Trophoblast cell (in vitro differentiated cells and primary cell): ENCODE measurements at regions not wholly inside any gene's neighbourhood (a gene's known extent, or its start where the extent isn't known, plus 50 kb on each side); places are given as distances from the start of the nearest gene placed in this dataset.

Source experiments
- DNase-seq, 2 donors: peaks; one replicate each; pipeline ENCODE4 v3.0.0-alpha.2; 2016
- H2AFZ ChIP-seq: 2 replicates; pipeline ENCODE4 v1.6.1; 2013; ENCODE audit warnings: low read length, moderate library complexity, mild to moderate bottlenecking; ENCODE audit not compliant: insufficient read depth, poor library complexity
- H2AK5ac ChIP-seq: 2 replicates; pipeline ENCODE4 v1.6.1; 2013; ENCODE audit warnings: mild to moderate bottlenecking, low read length
- H2BK120ac ChIP-seq: 2 replicates; pipeline ENCODE4 v1.6.1; 2013; ENCODE audit warnings: low read length, mild to moderate bottlenecking, moderate library complexity; ENCODE audit not compliant: insufficient read depth, poor library complexity
- H2BK12ac ChIP-seq: 2 replicates; pipeline ENCODE4 v1.6.1; 2013; ENCODE audit warnings: mild to moderate bottlenecking, low read length, moderate library complexity
- H2BK5ac ChIP-seq: 2 replicates; pipeline ENCODE4 v1.6.1; 2013; ENCODE audit warnings: low read length, low read depth, moderate library complexity, mild to moderate bottlenecking; ENCODE audit not compliant: poor library complexity
- H3K14ac ChIP-seq: 2 replicates; pipeline ENCODE4 v1.6.1; 2013; ENCODE audit warnings: mild to moderate bottlenecking, low read length
- H3K18ac ChIP-seq: 2 replicates; pipeline ENCODE4 v1.6.1; 2013; ENCODE audit warnings: mild to moderate bottlenecking, low read length
- H3K23ac ChIP-seq: 2 replicates; pipeline ENCODE4 v1.6.1; 2013; ENCODE audit warnings: low read length
- H3K27ac ChIP-seq: 2 replicates; pipeline ENCODE4 v1.5.1; 2013; ENCODE audit warnings: low read depth, mild to moderate bottlenecking, inconsistent platforms, low read length, moderate library complexity
- H3K27me3 ChIP-seq: 2 replicates; pipeline ENCODE4 v1.6.1; 2013; ENCODE audit warnings: inconsistent platforms, mild to moderate bottlenecking, low read length, moderate library complexity; ENCODE audit not compliant: insufficient read depth
- H3K36me3 ChIP-seq, 2 experiments: 1 replicate in 1 of 2; 2 replicates in 1 of 2; pipeline ENCODE4 v1.6.1; 2013; ENCODE audit warnings: low read length in 2 of 2, mild to moderate bottlenecking in 2 of 2, moderate library complexity in 1 of 2; ENCODE audit not compliant: insufficient read depth in 2 of 2, control insufficient read depth in 1 of 2
- H3K4ac ChIP-seq: 2 replicates; pipeline ENCODE4 v1.6.1; 2013; ENCODE audit warnings: low read depth, mild to moderate bottlenecking, low read length, moderate library complexity
- H3K4me1 ChIP-seq, 2 experiments: 1 replicate in 1 of 2; 2 replicates in 1 of 2; pipeline ENCODE4 v1.6.1; 2013; ENCODE audit warnings: low read length in 2 of 2, mild to moderate bottlenecking in 2 of 2, moderate library complexity in 1 of 2; ENCODE audit not compliant: insufficient read depth in 2 of 2, control insufficient read depth in 1 of 2
- H3K4me2 ChIP-seq: 2 replicates; pipeline ENCODE4 v1.6.1; 2013; ENCODE audit warnings: inconsistent platforms, mild to moderate bottlenecking, low read length, moderate library complexity
- H3K4me3 ChIP-seq: 2 replicates; pipeline ENCODE4 v1.5.1; 2013; ENCODE audit warnings: mild to moderate bottlenecking, low read depth, low read length, inconsistent platforms
- H3K79me1 ChIP-seq: one replicate; pipeline ENCODE4 v1.6.1; 2013; ENCODE audit warnings: low read length
- H3K79me2 ChIP-seq: 2 replicates; pipeline ENCODE4 v1.6.1; 2013; ENCODE audit warnings: low read length, mild to moderate bottlenecking; ENCODE audit not compliant: control insufficient read depth, insufficient read depth, poor library complexity
- H3K9ac ChIP-seq: 2 replicates; pipeline ENCODE4 v1.6.1; 2013; ENCODE audit warnings: mild to moderate bottlenecking, low read length
- H3K9me3 ChIP-seq: 2 replicates; pipeline ENCODE4 v1.6.1; 2013; ENCODE audit warnings: low read depth, mild to moderate bottlenecking, control low read depth, inconsistent platforms, low read length; ENCODE audit not compliant: insufficient read depth
- H4K12ac ChIP-seq: 2 replicates; pipeline ENCODE4 v1.6.1; 2013; ENCODE audit warnings: low read depth, mild to moderate bottlenecking, low read length, moderate library complexity
- H4K8ac ChIP-seq: 2 replicates; pipeline ENCODE4 v1.6.1; 2013; ENCODE audit warnings: low read depth, mild to moderate bottlenecking, low read length, moderate library complexity
- H4K91ac ChIP-seq: one replicate; pipeline ENCODE4 v1.6.1; 2013; ENCODE audit warnings: low read depth, mild to moderate bottlenecking, low read length, moderate library complexity
- WGBS: extraction: QIAGEN DNeasy Blood & Tissue Kit; methylation state at CpG from one replicate; pipeline ENCODE4 v1.1.7; 2013; ENCODE audit warnings: missing lambda C conversion rate; ENCODE audit not compliant: insufficient read length, insufficient coverage; ENCODE audit errors: extremely low coverage; 5-methylcytosine and 5-hydroxymethylcytosine counted together

DNA sequence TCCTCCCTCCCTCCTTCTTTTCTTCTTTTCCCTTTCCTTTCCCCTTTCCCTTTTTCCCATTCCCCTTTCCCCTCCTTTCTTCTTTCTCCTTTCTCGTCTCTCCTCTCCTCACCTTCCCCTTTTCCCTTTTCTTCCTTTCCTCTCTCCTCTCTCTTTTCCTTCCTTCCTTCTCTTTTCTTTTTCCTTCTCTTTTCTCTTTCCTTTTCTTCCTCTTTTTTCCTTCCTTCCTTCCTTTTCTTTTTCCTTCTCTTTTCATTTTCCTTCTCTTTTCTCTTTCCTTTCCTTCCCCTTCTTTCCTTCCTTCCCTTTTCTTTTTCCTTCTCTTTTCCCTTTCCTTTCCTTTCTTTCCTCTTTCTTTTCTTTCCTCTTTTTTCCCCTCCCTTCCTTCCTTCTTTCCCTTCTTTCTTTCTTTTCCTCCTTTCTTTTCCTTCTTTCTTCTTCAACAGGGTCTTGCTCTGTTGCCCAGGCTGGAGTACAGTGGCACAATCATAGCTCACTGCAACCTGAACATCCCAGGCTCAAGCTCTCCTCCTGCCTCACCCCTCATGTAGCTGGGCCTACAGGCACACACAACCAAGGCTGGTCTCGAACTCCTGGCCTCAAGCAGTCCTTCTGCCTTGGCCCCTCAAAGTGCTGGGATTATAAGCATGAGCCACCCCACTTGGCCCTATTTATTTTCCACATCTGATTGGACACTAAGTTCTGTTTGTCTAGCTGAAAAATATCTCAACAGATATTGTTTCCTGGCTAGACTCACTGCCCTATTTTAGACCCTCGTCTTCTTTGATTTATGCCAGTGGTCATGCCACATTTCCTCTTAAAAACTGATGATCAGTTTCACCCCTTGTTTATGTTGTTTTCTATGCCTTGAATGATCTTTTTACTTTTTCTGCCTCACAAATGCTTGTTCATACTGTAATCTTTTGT is 57.1 kb upstream of the MACF1 start:
- Histone ChIP-seq H2BK5ac (no peak overlapping the region), H3K79me2 (peaks cover 4% of the 10 kb centered on the region), H3K4me1 (peaks cover 6 to 22% of the 10 kb centered on the region in 2 experiments), H3K27ac (no peak overlapping the region), H3K9me3 (no peaks in the 10 kb centered on the region), H4K8ac (no peak overlapping the region), H2AFZ (no peak overlapping the region), H3K36me3 (no peaks in the 10 kb centered on the region), H4K91ac (no peak overlapping the region), H3K79me1 (peaks cover 1% of the 10 kb centered on the region), H3K9ac (no peak overlapping the region), H3K4me2 (no peak overlapping the region), H3K4me3 (no peak overlapping the region), H3K23ac (no peak overlapping the region), H2AK5ac (no peak overlapping the region), H3K14ac (no peak overlapping the region), H2BK120ac (no peak overlapping the region), H4K12ac (no peak overlapping the region), H3K4ac (peak overlapping the region; percentile 72), H3K18ac (no peak overlapping the region), H2BK12ac (no peak overlapping the region), H3K27me3 (no peaks in the 10 kb centered on the region)
- no peak for DNase-seq
- 100% methylated on average over 1 of the region's 3 CpGs for WGBS

DNA sequence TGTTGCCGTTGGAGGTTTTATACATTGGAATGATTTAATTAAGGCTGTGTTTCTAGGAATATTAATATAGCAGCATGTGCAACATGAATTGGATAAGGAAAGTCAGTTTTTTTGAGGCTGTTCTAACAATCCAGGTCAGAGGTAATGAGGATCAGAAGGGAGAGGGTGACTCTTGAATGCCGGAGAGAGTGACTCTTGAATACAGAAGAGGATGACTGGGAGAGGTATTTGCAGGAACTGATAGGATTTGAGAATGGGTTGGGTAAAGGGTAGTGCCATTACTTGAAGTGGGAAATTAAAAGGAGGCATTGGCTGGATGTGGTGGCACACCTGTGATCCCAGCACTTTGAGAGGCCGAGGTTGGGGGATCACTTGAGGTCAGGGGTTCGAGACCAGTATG is 55.6 kb upstream of the MACF1 start:
- Histone ChIP-seq H4K8ac (no peak overlapping the region), H4K91ac (no peak overlapping the region), H2AFZ (no peak overlapping the region), H3K79me1 (no peaks in the 10 kb centered on the region), H3K4me3 (no peak overlapping the region), H3K4me1 (peaks cover 6 to 17% of the 10 kb centered on the region in 2 experiments), H2BK12ac (no peak overlapping the region), H3K36me3 (no peaks in the 10 kb centered on the region), H3K23ac (peak overlapping the region; percentile 29), H4K12ac (no peak overlapping the region), H3K9me3 (no peaks in the 10 kb centered on the region), H3K18ac (no peak overlapping the region), H3K27ac (no peak overlapping the region), H3K9ac (no peak overlapping the region), H3K4me2 (no peak overlapping the region), H2BK120ac (no peak overlapping the region), H3K14ac (no peak overlapping the region), H3K27me3 (no peaks in the 10 kb centered on the region), H2BK5ac (no peak overlapping the region), H2AK5ac (no peak overlapping the region), H3K79me2 (peaks cover 6% of the 10 kb centered on the region), H3K4ac (peak overlapping the region; percentile 76)
- DNase-seq: no peak
- WGBS: no CpG with 5 or more reads among the region's 4 CpGs

DNA sequence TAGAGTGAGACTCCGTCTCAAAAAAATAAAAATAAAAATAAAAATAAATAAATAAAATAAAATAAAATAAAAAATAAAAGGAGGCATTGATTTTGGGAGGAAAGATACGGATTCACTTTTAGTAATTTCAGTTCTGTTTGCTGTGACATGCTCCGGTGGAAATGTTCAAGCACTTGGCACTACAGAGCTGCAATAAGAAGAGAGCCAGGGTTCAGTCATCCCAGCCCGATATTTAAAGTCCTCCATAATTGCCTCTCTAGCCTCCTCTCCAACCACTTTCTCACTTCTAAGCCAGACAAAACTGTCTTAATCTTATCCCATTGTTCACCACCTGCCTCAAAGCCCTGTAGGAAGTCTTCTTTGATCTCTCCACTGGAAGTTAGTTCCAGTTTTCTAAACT is 55.0 kb upstream of the MACF1 start:
- no peak overlapping the region for H2BK5ac ChIP-seq
- no peaks in the 10 kb centered on the region for H3K27me3 ChIP-seq
- H4K91ac ChIP-seq: no peak overlapping the region
- H3K4ac ChIP-seq: no peak overlapping the region
- peaks cover 4% of the 10 kb centered on the region for H3K79me1 ChIP-seq
- DNase-seq: no peak
- no peak overlapping the region for H3K4me2 ChIP-seq
- no peaks in the 10 kb centered on the region for H3K36me3 ChIP-seq
- no peak overlapping the region for H3K27ac ChIP-seq
- WGBS: no CpG with 5 or more reads among the region's 4 CpGs
- H2BK12ac ChIP-seq: no peak overlapping the region
- no peak overlapping the region for H3K14ac ChIP-seq
- H3K9ac ChIP-seq: no peak overlapping the region
- no peaks in the 10 kb centered on the region for H3K9me3 ChIP-seq
- H3K18ac ChIP-seq: no peak overlapping the region
- H3K23ac ChIP-seq: no peak overlapping the region
- H2BK120ac ChIP-seq: no peak overlapping the region
- H2AFZ ChIP-seq: no peak overlapping the region
- H3K4me1 ChIP-seq: peaks cover 9 to 21% of the 10 kb centered on the region in 2 experiments
- H3K79me2 ChIP-seq: peaks cover 6% of the 10 kb centered on the region
- H4K8ac ChIP-seq: no peak overlapping the region
- no peak overlapping the region for H4K12ac ChIP-seq
- H3K4me3 ChIP-seq: no peak overlapping the region
- H2AK5ac ChIP-seq: no peak overlapping the region

DNA sequence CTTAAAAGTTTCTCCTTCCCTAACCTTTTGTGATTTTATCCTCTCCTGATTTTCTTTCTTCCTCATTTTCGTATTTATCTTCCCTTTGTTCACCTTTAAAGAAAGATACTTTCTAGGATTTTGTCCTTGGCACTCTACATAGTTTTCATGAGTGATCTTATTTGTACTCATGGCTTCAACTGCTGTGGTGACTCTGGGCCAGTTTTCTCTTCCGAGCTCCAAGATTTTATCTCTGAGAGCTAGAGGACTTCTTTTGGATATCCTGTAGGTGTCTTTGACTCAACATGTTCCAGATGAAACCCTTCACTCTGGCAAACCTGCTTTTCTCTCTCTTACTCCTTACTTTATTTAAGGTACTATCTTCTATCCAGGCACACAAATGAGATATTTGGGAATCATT is 53.7 kb upstream of the MACF1 start:
- no peak overlapping the region for H3K4me3 ChIP-seq
- H3K27ac ChIP-seq: no peak overlapping the region
- no peaks in the 10 kb centered on the region for H3K27me3 ChIP-seq
- H3K36me3 ChIP-seq: no peaks in the 10 kb centered on the region
- H4K12ac ChIP-seq: no peak overlapping the region
- no peak overlapping the region for H3K9ac ChIP-seq
- no CpG with 5 or more reads among the region's 2 CpGs for WGBS
- H2AFZ ChIP-seq: no peak overlapping the region
- H4K8ac ChIP-seq: no peak overlapping the region
- H2AK5ac ChIP-seq: no peak overlapping the region
- no peak overlapping the region for H3K14ac ChIP-seq
- H2BK12ac ChIP-seq: no peak overlapping the region
- H3K4me1 ChIP-seq: peaks cover 9 to 19% of the 10 kb centered on the region in 2 experiments
- no peak overlapping the region for H3K18ac ChIP-seq
- no peak overlapping the region for H3K23ac ChIP-seq
- peaks cover 6% of the 10 kb centered on the region for H3K79me2 ChIP-seq
- no peak overlapping the region for H2BK5ac ChIP-seq
- peaks cover 6% of the 10 kb centered on the region for H3K79me1 ChIP-seq
- no peaks in the 10 kb centered on the region for H3K9me3 ChIP-seq
- DNase-seq: no peak
- no peak overlapping the region for H2BK120ac ChIP-seq
- no peak overlapping the region for H3K4ac ChIP-seq
- H4K91ac ChIP-seq: no peak overlapping the region
- H3K4me2 ChIP-seq: no peak overlapping the region
